Mucosa of descending colon (tissue), 3 donors: ENCODE measurements at regions not wholly inside any gene's neighbourhood (a gene's known extent, or its start where the extent isn't known, plus 50 kb on each side); places are given as distances from the start of the nearest gene placed in this dataset.
"Not testable (repeated sequence)": the region's sequence is repeated elsewhere in the genome, so short reads cannot be mapped to it uniquely, and the experiment has no call there.

Experiments used
- ATAC-seq: fragments of 200-7000 bp; cut with Tn5 transposase; one replicate; pipeline ENCODE4 v1.9.1; 2020; ENCODE audit warnings: mild to moderate bottlenecking, moderate library complexity
- DNase-seq, 3 donors: peaks; one replicate each; pipeline ENCODE4 v3.0.0-alpha.2; 2020
- H3K36me3 ChIP-seq: fragments of 200-600 bp; one replicate; pipeline ENCODE4 v1.8.0; 2021; ENCODE audit warnings: low read depth, mild to moderate bottlenecking
- H3K4me1 ChIP-seq: fragments of 200-600 bp; one replicate; pipeline ENCODE4 v1.8.0; 2021; ENCODE audit warnings: low read depth, mild to moderate bottlenecking
- H3K4me3 ChIP-seq: fragments of 200-600 bp; one replicate; pipeline ENCODE4 v1.8.0; 2021; ENCODE audit warnings: mild to moderate bottlenecking
- H3K9me3 ChIP-seq: fragments of 200-600 bp; one replicate; pipeline ENCODE4 v1.8.0; 2021; ENCODE audit warnings: mild to moderate bottlenecking
- CTCF ChIP-seq: fragments of 200-600 bp; IDR thresholded peaks from one replicate; pipeline ENCODE4 v1.8.0; 2022; ENCODE audit warnings: antibody characterized with exemption, mild to moderate bottlenecking
- intact Hi-C, 2 donors: fragments of 100-400 bp; cut with DNase I in 1 of 2; cut with micrococcal nuclease in 1 of 2; formaldehyde crosslinking; loops; one replicate each; pipeline versions ENCODE4 v1.11.0 to v1.11.1; 2022; cut with DNase I, micrococcal nuclease
- donor health status: DM: no; HTN: no; CAD: no; lungs with moderate emphysema.
- donor health status: DM: no; HTN: no; CAD: no.
- donor health status: DM: no; HTN: yes; CAD: no.

GRCh38 chr14:43145361-43145760, 1361.7 kb downstream of the FSCB start:
- DNase-seq (no peak), ATAC-seq (no peak)
- Histone ChIP-seq H3K9me3 (no peaks in the 10 kb centered on the region), H3K4me1 (no peaks in the 10 kb centered on the region), H3K36me3 (no peaks in the 10 kb centered on the region), H3K4me3 (no peak overlapping the region)
- intact Hi-C loops = no loop called here
- TF ChIP-seq CTCF = no peak

GRCh38 chr14:43143106-43143505, 1364.0 kb downstream of the FSCB start:
- ATAC-seq (no peak), DNase-seq (no peak)
- TF ChIP-seq CTCF = no peak
- Histone ChIP-seq H3K9me3 (no peaks in the 10 kb centered on the region), H3K4me1 (no peaks in the 10 kb centered on the region), H3K36me3 (no peaks in the 10 kb centered on the region), H3K4me3 (no peak overlapping the region)
- intact Hi-C loops = no loop called here

DNA sequence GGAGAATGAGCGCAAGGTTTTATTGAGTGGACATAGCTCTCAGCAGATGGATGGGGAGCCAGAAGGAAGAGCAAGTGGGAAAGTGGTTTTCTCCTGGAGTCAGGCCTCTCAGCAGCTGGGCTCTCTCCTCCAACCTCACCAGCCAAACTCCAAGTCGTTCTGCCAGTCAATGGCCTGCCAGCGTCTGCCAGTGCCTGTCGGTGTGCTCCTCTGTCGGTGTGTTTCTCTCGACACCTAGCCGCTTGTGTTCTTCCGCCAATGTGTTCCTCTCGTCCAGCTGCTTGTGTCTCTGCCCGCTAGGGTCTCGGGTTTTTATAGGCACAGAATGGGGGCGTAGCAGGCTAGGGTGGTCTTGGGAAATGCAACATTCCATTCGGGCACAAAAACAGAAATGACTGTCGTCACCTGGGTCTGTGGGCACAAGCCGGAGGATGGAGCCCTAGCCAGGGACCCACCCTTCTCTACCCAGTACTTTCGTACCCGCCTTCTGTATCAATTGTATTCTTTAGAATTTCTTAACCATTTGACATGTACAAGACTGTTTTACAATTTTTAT, 1365.4 kb downstream of the FSCB start:
- Histone ChIP-seq H3K4me1 (no peaks in the 10 kb centered on the region), H3K9me3 (no peaks in the 10 kb centered on the region), H3K4me3 (no peak overlapping the region), H3K36me3 (no peaks in the 10 kb centered on the region)
- DNase-seq (no peak), ATAC-seq (no peak)
- intact Hi-C loops = no loop called here
- TF ChIP-seq CTCF = no peak

DNA sequence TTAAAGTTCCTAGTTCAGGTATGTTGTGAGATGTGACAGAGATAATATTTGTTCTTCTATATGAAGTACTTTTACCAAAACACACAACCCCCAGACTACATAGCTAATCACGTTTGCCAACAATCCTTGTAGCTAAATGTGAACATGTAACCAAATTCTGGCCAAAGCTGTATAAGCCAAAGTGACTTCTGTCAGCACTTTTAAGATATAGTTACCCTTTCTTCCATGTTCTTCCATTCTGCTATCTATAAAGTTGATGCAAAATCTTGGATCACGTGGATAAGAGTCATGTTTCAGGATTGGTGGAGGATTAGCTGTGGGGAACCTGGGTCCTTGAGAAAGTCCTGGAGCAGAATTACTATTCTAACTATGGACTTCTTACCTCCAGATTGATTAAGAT, 1366.6 kb downstream of the FSCB start:
- intact Hi-C loops = no loop called here
- H3K9me3 ChIP-seq = peaks cover 7% of the 10 kb centered on the region
- DNase-seq = no peak

GRCh38 chr14:43135877-43136411, 1371.1 kb downstream of the FSCB start:
- DNase-seq = no peak
- no peaks in the 10 kb centered on the region for H3K36me3 ChIP-seq
- H3K4me3 ChIP-seq = no peak overlapping the region
- intact Hi-C loops = no loop called here
- H3K9me3 ChIP-seq = peaks cover 7% of the 10 kb centered on the region
- H3K4me1 ChIP-seq = no peaks in the 10 kb centered on the region
- no peak for TF ChIP-seq CTCF
- no peak for ATAC-seq

More for the DNA sequence above, 1366.6 kb downstream of the FSCB start:
- Histone ChIP-seq H3K36me3 (no peaks in the 10 kb centered on the region), H3K4me3 (no peak overlapping the region), H3K4me1 (no peaks in the 10 kb centered on the region)
- no peak for TF ChIP-seq CTCF
- no peak for ATAC-seq

- H3K4me3 ChIP-seq = no peak overlapping the region
- H3K9me3 ChIP-seq = peaks cover 7% of the 10 kb centered on the region
- TF ChIP-seq CTCF = no peak
- no peaks in the 10 kb centered on the region for H3K36me3 ChIP-seq
- no peaks in the 10 kb centered on the region for H3K4me1 ChIP-seq
- ATAC-seq (no peak), DNase-seq (no peak)
- intact Hi-C loops = no loop called here
These were observed 1374.6 kb downstream of the FSCB start for GRCh38 chr14:43132441-43132840.

- H3K9me3 ChIP-seq = not testable (repeated sequence)
These were observed 1378.7 kb downstream of the FSCB start for GRCh38 chr14:43128429-43128828.

DNA sequence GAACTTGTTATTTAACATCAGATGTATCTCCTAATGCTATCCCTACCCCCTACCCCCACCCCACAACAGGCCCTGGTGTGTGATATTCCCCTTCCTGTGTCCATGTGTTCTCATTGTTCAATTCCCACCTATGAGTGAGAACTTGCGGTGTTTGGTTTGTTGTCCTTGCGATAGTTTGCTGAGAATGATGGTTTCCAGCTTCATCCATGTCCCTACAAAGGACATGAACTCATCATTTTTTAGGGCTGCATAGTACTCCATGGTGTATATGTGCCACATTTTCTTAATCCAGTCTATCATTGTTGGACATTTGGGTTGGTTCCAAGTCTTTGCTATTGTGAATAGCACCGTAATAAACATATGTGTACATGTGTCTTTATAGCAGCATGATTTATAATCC, 1379.2 kb downstream of the FSCB start:
- ATAC-seq, intact Hi-C loops, H3K4me1 ChIP-seq, H3K4me3 ChIP-seq, H3K9me3 ChIP-seq, DNase-seq, H3K36me3 ChIP-seq: not testable (repeated sequence)

More at GRCh38 chr14:43128429-43128828, 1378.7 kb downstream of the FSCB start:
- H3K36me3 ChIP-seq, intact Hi-C loops, H3K4me1 ChIP-seq, H3K4me3 ChIP-seq, ATAC-seq, DNase-seq: not testable (repeated sequence)
